ENCODE measurements at regions not wholly inside any gene's neighbourhood (a gene's known extent, or its start where the extent isn't known, plus 50 kb on each side); places are given as distances from the start of the nearest gene placed in this dataset.

DNA sequence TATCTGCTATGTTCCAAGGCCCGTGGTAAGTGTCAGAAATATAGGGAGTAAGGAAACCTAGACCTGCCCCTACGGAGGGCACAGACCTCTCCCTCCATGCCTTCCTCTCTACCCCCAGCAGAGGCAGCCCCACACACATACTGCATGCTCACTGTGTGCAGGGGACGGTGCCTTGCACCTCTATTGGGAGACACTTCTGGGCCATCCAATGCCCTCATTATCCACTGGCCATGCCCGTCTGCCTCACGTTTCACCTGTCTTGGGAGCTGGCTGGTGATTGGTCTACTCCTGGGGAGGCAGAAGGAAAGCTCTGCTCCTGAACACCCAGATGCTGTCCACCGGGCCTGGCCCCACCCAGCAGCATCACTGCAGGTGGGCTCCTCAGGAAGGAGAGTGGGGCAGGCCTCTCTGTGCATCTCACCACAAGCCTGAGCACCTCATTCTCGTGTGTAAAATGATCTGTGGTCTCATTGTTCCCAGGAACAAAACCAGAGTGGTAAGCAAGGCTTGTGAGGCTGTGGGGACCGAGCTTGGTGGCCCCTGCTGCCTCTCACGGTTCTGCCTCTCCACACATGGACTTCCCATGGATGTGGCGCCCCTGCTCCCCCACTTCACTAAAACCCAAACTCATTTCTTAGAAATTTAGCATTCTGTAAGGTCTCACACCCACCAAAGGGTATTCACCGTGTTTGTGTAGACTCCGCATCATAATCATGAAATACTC is 312.5 kb upstream of the HS6ST1 start:
- H3K79me2 ChIP-seq (ENCODE audit: control insufficient read depth, low read length) = no peaks in the 10 kb centered on the region
- TF ChIP-seq, protein P1, sequence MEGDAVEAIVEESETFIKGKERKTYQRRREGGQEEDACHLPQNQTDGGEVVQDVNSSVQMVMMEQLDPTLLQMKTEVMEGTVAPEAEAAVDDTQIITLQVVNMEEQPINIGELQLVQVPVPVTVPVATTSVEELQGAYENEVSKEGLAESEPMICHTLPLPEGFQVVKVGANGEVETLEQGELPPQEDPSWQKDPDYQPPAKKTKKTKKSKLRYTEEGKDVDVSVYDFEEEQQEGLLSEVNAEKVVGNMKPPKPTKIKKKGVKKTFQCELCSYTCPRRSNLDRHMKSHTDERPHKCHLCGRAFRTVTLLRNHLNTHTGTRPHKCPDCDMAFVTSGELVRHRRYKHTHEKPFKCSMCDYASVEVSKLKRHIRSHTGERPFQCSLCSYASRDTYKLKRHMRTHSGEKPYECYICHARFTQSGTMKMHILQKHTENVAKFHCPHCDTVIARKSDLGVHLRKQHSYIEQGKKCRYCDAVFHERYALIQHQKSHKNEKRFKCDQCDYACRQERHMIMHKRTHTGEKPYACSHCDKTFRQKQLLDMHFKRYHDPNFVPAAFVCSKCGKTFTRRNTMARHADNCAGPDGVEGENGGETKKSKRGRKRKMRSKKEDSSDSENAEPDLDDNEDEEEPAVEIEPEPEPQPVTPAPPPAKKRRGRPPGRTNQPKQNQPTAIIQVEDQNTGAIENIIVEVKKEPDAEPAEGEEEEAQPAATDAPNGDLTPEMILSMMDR (IDR thresholded peaks at IDR 0.05; ENCODE audit: low read depth, low read length, poor library complexity, severe bottlenecking) = no peak
- TF ChIP-seq EZH2phosphoT487 (IDR thresholded peaks at IDR 0.05; ENCODE audit: borderline replicate concordance, low read length) = no peak
- H4K20me1 ChIP-seq (ENCODE audit: control insufficient read depth, insufficient read depth, low read depth, low read length) = no peaks in the 10 kb centered on the region
- H3K27me3 ChIP-seq (ENCODE audit: control insufficient read depth, low read length) = 0 out of 2 replicates have a peak, but pooled peaks cover 3% of the 10 kb centered on the region
- no peak overlapping the region for H3K4me3 ChIP-seq (ENCODE audit: low read length)
- no peaks in the 10 kb centered on the region for H3K9me2 ChIP-seq (replicated peaks; ENCODE audit: control insufficient read depth, low read length)
- no peaks in the 10 kb centered on the region for H3F3A ChIP-seq (ENCODE audit: control insufficient read depth, insufficient read depth)
- no peaks in the 10 kb centered on the region for H3K9me3 ChIP-seq (ENCODE audit: control insufficient read depth, insufficient read depth, low read length)
- H3K36me3 ChIP-seq (ENCODE audit: control insufficient read depth, low read length) = no peaks in the 10 kb centered on the region
- H3K4me1 ChIP-seq (ENCODE audit: control insufficient read depth, low read length) = no peaks in the 10 kb centered on the region
- no peak overlapping the region for H3K4me2 ChIP-seq (ENCODE audit: low read length)
- no peak overlapping the region for H3K27ac ChIP-seq (ENCODE audit: low read depth, low read length)

DNA sequence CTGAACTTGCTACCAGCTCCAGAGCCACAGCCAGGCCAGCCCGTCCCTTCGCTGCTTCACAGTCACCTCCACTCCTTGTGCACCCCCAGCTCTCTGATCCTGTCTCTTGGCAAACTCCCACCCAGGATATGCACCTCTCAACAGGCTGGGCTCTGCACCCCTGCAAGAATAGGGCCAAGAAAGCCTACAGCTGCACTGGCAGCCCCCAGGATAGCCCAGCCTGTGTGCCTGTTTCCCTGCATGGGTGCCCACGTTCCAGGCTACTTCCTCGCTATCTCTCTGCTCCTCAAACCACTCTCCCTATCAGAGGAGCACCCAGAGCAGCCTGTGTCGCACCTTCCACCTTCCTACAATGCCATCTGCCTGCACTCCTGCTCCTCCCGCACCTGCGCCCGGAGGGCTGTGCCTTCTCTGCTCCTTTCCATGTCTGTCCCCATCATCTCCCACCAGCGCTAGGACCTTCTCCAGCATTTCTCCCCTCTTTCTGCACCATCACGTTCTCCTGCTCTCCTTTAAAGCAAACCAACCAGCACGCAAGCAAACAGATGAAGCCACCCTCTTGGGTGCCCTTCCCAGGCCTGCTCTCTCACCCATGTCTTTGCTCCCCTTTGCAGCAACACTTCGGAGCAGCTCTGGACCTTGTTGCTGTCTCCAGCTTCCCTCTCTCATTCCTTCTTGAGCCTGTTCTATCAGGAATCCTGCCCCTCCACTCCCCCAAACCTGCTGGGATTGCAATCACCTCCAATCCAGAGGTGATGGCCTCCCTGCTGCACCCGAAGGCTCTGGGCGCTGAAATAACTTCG is 313.2 kb upstream of the HS6ST1 start:
- no peak overlapping the region for H3K4me3 ChIP-seq (ENCODE audit: low read length)
- H3K9me2 ChIP-seq (replicated peaks; ENCODE audit: control insufficient read depth, low read length) = no peaks in the 10 kb centered on the region
- H3K27ac ChIP-seq (ENCODE audit: low read depth, low read length) = no peak overlapping the region
- no peaks in the 10 kb centered on the region for H4K20me1 ChIP-seq (ENCODE audit: control insufficient read depth, insufficient read depth, low read depth, low read length)
- H3K27me3 ChIP-seq (ENCODE audit: control insufficient read depth, low read length) = 0 out of 2 replicates have a peak, but pooled peaks cover 3% of the 10 kb centered on the region
- H3K4me1 ChIP-seq (ENCODE audit: control insufficient read depth, low read length) = no peaks in the 10 kb centered on the region
- no peaks in the 10 kb centered on the region for H3K79me2 ChIP-seq (ENCODE audit: control insufficient read depth, low read length)
- no peaks in the 10 kb centered on the region for H3F3A ChIP-seq (ENCODE audit: control insufficient read depth, insufficient read depth)
- no peaks in the 10 kb centered on the region for H3K36me3 ChIP-seq (ENCODE audit: control insufficient read depth, low read length)
- H3K4me2 ChIP-seq (ENCODE audit: low read length) = no peak overlapping the region
- no peak for TF ChIP-seq EZH2phosphoT487 (IDR thresholded peaks at IDR 0.05; ENCODE audit: borderline replicate concordance, low read length)
- TF ChIP-seq, protein P1 (IDR thresholded peaks at IDR 0.05; ENCODE audit: low read depth, low read length, poor library complexity, severe bottlenecking) = no peak
- H3K9me3 ChIP-seq (ENCODE audit: control insufficient read depth, insufficient read depth, low read length) = no peaks in the 10 kb centered on the region

DNA sequence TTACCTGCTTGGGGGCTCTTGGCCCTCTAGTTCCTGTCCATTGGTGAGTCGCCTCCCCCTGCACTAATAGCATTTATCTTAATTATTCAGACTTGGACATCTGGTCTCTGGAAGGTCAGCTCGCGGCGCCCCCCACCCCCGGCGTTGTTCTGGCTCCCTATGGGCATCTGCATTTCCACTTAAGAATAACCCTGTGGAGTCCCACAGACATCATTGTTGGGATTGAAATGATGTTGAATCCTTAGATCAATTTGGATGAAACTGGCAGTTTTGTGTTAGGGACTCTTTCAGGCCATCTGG is 313.8 kb upstream of the HS6ST1 start:
- Histone ChIP-seq H3F3A (ENCODE audit: control insufficient read depth, insufficient read depth) (no peaks in the 10 kb centered on the region), H3K27ac (ENCODE audit: low read depth, low read length) (no peak overlapping the region), H3K27me3 (ENCODE audit: control insufficient read depth, low read length) (0 out of 2 replicates have a peak, but pooled peaks cover 3% of the 10 kb centered on the region), H3K36me3 (ENCODE audit: control insufficient read depth, low read length) (no peaks in the 10 kb centered on the region), H3K79me2 (ENCODE audit: control insufficient read depth, low read length) (no peaks in the 10 kb centered on the region), H3K4me1 (ENCODE audit: control insufficient read depth, low read length) (no peaks in the 10 kb centered on the region), H3K4me2 (ENCODE audit: low read length) (no peak overlapping the region), H4K20me1 (ENCODE audit: control insufficient read depth, insufficient read depth, low read depth, low read length) (no peaks in the 10 kb centered on the region), H3K9me3 (ENCODE audit: control insufficient read depth, insufficient read depth, low read length) (no peaks in the 10 kb centered on the region), H3K4me3 (ENCODE audit: low read length) (no peak overlapping the region), H3K9me2 (replicated peaks; ENCODE audit: control insufficient read depth, low read length) (no peaks in the 10 kb centered on the region)
- TF ChIP-seq, protein P1 (IDR thresholded peaks at IDR 0.05; ENCODE audit: low read depth, low read length, poor library complexity, severe bottlenecking) = no peak

All from DOHH2 (cell line).